PC-9 (cell line): ENCODE measurements at regions not wholly inside any gene's neighbourhood (a gene's known extent, or its start where the extent isn't known, plus 50 kb on each side); places are given as distances from the start of the nearest gene placed in this dataset.

ENCODE experiments used
- EZH2 ChIP-seq: fragments of 200-600 bp; sonication (generic); IDR thresholded peaks from 2 replicates; pipeline ENCODE4 v1.8.0; 2017; ENCODE audit warnings: antibody characterized with exemption, low read depth
- TF ChIP-seq, protein P1 (sequence below): fragments of 200-600 bp; sonication (generic); conservative IDR thresholded peaks from 2 replicates; pipeline ENCODE4 v1.6.1; 2017; ENCODE audit warnings: mixed run types, antibody characterized with exemption, mild to moderate bottlenecking, moderate library complexity

DNA sequence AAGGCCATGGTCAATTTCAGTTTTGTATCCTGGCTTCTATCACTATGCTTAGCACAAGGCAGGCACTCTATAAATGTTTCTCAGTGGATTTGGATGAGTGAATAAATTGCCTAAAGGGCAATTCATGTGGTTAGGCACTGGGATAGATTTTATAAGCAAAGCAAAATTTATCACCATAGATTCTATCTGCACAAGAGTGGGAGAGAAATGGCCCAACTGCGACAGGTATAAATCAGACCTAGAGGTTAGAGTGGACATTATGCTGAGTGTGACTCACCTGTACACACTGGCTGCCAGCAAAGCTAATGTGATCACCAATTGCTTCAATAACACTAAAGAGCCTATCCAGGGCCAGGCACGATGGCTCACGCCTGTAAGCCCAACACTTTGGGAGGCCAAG, 514.0 kb downstream of the BUD13 start:
- TF ChIP-seq, protein P1, sequence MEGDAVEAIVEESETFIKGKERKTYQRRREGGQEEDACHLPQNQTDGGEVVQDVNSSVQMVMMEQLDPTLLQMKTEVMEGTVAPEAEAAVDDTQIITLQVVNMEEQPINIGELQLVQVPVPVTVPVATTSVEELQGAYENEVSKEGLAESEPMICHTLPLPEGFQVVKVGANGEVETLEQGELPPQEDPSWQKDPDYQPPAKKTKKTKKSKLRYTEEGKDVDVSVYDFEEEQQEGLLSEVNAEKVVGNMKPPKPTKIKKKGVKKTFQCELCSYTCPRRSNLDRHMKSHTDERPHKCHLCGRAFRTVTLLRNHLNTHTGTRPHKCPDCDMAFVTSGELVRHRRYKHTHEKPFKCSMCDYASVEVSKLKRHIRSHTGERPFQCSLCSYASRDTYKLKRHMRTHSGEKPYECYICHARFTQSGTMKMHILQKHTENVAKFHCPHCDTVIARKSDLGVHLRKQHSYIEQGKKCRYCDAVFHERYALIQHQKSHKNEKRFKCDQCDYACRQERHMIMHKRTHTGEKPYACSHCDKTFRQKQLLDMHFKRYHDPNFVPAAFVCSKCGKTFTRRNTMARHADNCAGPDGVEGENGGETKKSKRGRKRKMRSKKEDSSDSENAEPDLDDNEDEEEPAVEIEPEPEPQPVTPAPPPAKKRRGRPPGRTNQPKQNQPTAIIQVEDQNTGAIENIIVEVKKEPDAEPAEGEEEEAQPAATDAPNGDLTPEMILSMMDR = no peak
- TF ChIP-seq EZH2 = no peak
